CD4-positive, alpha-beta T cell treated with Interleukin-17A for 4 hours (primary cell): ENCODE measurements at regions not wholly inside any gene's neighbourhood (a gene's known extent, or its start where the extent isn't known, plus 50 kb on each side); places are given as distances from the start of the nearest gene placed in this dataset.
"Not testable (repeated sequence)": the region's sequence is repeated elsewhere in the genome, so short reads cannot be mapped to it uniquely, and the experiment has no call there.

Source experiments
- DNase-seq: peaks from one replicate; pipeline ENCODE4 v3.0.0-alpha.2; 2020; ENCODE audit warnings: mixed read lengths

DNA sequence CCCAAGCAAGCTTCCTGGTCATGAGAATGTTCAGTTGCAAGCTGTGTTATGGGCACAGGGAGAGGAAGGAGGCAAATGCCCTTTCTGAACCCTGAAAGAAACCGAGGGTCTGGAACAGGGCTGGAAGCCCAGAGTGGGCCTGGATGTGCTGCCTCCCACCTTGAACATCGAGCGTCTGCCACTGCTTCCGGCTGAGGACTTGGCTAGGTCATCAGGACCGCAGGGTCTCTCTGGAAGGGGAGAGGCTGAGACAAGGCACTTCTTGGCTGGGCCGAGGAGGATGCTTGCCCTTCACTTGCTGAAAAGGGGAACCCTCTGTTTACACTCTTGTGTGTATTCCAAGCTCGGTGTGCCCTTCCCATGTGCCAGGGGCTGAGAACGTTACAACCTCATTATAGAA is 168.0 kb upstream of the C1orf174 start:
- no peak for DNase-seq

DNA sequence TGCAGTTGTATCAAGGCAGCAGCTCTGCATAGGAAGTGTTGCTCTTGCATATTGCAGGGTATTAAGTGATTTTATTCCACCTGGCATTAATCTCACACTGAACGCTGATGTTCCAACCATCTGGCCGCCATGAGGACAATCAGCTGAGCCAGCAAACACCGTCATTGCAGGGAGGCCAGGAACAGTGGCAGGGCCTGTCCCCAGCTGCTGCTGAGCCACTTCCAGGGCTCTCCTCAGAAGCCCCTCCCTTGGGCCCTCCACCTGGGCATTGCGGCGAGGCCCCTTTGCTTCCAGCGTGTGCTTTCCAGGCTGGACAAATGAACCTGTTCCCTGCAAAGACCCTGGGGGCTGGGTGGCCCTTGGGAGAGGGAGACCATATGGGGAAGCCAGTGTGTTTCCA is 171.6 kb upstream of the C1orf174 start:
- no peak for DNase-seq

GRCh38 chr1:4072481-4073153 is 172.5 kb upstream of the C1orf174 start:
- DNase-seq: no peak

GRCh38 chr1:4075436-4076225 is 175.6 kb upstream of the C1orf174 start:
- DNase-seq: no peak

GRCh38 chr1:4076346-4076745 is 176.3 kb upstream of the C1orf174 start:
- DNase-seq: no peak

GRCh38 chr1:4078091-4078962 is 178.3 kb upstream of the C1orf174 start:
- DNase-seq: not testable (repeated sequence)

- DNase-seq: no peak
These were observed 179.7 kb upstream of the C1orf174 start for GRCh38 chr1:4079815-4080214.

DNA sequence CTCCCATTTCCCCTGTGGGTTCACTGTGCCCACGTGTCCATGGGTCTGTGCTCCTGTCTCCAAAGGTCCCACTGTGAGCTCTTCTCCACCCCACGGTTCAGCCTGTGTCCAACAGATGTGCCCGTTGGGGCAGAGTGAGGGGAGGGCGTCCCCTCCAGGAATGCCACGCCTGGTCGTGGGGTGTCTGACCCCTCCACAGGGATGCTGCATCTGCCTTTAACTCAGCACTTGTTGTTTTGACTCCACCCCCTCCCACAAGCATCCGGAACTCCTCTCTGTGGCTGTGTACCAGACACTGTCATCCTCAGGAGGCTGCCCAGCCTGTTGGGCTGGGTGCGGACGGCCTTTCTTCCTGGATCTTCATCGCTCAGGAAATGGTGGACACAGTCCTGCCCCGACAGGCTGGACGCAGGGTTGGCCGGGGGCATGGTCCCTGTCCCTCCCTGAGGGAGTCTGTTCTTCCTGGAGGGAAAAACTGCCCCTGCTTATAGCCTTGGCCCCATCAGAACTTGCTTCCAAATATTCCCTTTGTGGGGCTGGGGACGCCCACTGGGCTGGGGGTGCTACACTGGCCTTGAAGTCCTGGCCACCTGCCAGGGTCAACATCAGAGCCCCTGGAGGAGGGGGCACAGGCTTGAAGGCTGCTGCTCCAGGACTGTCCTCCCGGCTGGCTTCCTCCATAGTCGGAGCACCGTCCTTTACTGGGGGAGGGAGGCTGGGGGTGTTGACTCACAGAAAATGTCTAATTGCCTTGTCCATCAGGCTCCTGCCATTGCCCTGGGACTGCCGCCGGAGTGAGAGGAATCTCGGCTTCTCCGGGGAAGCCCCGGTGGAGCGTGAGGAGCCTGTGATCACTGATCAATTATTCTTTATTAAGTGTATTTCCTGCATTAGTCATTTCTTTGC is 182.0 kb upstream of the C1orf174 start:
- no peak for DNase-seq

DNA sequence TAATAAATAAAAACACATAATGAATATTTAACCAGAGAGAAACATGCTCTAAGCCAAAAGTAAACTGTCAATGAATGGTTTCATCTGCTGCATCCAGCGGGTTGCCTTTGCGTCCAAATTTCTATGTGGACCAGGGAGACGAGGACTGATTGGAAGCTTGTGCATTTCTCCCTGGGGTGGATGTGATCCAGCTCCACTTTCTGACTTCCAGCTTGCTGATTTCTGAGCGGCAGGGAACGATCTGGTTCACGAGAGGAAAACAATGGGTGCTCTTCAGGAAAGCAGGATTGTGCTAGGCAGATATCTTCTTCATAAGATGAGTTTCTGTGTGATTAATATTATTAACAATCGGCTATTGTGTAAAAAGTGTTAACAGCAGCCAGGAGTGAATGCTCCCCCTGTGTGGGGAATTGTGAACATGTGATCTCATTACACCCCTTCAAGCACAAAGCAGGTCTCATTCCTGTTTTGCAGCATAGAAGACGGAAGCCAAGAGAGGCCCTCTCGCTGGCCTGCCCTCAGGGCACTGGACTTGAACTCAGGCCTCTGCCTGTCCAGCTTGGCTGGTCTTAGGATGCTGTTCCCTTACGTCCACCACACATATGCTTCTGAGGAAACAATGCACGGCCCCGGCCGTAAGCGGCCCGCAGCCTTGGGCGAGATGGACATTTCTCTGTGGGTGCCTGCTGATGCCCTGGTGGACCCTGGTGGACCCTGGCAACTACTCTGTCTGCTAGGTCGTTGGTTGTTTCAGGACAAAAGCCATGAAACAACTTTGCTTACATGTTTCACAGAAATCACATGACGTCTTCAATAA is 183.4 kb upstream of the C1orf174 start:
- no peak for DNase-seq

GRCh38 chr1:4084048-4084431 is 184.0 kb upstream of the C1orf174 start:
- no peak for DNase-seq

DNA sequence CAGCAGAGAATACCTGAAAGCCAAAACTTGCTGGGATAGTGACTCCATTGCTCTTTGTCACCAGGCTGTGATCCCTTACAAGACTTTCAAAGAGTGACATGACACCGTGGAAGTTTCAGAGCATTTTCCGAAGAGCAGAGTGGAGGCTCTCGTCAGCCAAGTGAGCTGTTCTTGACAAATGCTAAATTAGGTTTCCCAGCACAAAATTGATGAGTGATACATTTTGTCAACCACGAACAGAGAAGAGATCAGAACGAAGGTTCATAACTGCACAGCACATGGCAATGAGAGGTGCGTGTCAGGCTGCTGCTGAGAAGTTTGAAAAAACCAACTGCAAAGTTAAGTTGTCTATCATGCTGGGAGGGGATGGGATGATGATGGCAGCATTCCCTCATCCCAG is 184.4 kb upstream of the C1orf174 start:
- DNase-seq: no peak

GRCh38 chr1:4084896-4085295 is 184.8 kb upstream of the C1orf174 start:
- DNase-seq: no peak

GRCh38 chr1:4085546-4085945 is 185.5 kb upstream of the C1orf174 start:
- no peak for DNase-seq

DNA sequence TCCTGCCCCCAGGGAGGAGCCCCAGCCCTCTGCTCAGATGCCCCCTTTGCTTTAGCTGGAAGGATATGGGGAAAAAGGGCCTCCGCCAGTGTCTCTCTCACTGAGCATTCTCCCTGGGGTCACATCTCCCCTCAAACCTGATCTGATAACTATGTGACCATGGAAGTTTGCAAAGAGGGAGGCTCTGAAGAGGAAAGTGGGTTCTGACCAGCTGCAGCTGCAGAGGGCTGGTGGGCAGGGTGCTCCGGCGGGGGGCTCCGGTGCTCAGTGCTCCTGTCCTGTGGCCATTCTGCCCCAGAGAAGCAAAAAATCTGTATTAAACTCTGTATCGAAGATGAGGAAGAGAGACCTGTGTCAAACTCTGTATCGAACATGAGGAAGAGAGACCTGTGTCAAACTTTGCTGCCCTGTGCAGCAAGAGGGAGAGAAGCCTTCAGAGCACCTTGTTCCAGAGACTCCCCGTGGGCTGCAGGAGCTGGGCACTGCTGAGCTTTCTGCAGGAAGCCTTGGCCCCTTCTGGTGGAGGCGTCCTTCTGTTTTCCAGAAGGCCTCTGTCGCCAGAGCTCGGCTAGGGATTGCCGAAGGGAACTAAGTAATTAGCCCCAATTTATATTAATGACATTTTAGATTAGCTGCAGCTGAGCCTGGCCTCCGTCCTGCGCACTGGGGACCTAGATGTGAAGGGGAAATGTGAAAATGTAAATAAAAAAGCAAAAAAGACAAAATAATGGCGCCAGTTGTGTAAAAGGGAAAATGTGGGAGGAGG is 186.2 kb upstream of the C1orf174 start:
- DNase-seq: no peak

DNA sequence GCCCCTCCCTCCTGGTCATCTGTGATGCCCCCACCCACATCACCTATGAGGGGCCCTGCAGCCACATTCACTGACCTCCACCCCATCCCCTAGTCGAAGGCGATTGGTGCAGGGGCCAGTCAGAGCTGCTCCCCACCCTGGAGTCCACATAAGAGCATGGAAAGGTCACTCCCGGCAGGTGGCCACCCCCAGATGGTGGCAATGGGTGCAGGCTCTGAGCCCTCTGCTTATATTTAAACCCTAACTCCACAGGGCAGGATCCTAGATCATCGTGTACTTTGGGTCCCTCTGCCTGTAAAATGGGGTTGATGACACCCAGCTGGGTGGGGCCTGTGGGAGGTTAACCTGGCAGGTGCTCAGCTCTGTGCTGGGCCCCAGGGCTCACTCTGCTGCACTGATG is 186.8 kb upstream of the C1orf174 start:
- no peak for DNase-seq

DNA sequence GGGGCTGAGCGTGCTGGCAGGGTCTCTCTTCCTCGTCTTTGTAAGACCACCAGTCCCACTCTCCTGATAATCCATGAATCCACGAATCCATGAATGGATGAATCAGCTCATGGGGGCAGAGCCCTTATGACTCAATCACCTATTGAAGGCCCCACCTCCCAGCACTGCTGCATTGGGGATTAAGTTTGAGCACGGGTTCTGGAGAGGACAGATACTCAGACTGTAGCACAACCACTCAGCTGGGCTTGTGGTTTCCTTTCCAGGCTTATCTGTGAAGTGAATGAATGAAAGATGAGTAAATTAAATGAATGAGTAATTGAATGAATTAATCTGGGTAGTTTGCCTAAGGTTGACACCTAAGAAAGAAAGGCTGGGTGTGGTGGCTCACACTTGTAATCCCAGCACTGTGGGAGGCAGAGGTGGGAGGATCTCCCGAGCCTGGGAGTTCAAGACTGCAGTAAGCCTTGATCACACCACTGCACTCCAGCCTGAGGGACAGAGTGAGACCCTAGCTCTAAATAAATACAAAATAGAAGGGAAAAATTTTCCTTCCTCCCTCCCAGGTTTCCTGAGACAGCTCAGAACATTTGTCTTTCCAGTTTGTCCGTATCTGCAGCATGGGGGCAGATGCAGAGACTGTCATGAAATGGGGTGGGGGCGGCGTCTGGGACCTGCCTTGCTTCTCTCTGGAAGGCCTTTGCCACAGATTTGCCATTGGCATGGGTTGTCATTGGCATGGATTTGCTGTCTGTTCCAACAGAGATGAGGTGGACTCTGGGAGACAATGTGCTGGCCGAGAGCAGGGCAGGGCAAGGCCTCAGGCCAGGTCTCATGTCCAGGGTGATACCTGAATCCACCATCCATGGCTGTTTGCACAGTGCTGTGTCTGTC is 187.7 kb upstream of the C1orf174 start:
- no peak for DNase-seq

DNA sequence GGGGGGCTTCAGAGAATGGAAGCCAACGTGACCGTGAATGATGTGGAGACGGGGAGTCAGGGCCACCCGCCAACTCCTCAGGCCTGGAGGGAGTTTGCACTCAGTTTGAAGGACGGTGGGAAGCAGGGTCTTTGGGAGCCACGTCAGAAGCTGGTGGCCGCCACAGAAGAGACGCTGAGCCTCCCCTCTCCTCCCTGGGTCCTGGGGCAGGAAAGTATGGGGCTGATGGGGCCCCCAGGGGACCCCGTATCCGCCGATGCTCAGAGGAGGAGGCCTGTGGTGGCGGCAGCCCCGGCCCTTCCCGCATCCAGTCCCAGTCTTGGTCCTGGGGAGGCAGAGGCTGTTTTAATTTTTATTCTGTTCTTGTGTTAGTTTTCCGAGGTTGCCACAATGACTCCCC is 188.6 kb upstream of the C1orf174 start:
- no peak for DNase-seq

GRCh38 chr1:4089421-4090175 is 189.5 kb upstream of the C1orf174 start:
- no peak for DNase-seq

GRCh38 chr1:4090556-4090955 is 190.5 kb upstream of the C1orf174 start:
- DNase-seq: no peak
